ENCODE measurements at regions not wholly inside any gene's neighbourhood (a gene's known extent, or its start where the extent isn't known, plus 50 kb on each side); places are given as distances from the start of the nearest gene placed in this dataset.

DNA sequence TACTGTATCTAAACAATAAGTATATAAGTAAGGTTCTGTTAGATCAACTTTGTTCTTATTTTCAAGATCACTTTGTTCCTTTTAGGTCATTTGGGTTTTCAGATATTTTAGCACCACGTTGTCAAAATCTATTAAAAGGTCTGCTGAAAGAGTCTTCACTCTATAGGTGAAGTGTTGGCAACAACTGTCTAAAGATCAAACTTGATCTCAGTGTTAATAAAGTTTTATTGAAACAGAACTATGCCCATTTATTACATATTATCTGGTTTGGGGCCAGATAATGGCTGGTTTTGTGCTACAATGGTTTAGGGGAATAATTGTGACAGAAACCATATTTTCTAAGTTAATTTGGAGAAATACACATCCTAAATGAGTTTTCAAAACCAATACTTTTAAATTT lies 478.9 kb upstream of the GRM3 start:
- 74 to 88% methylated on average over 1 of the region's 1 CpG for WGBS, 2 donors

DNA sequence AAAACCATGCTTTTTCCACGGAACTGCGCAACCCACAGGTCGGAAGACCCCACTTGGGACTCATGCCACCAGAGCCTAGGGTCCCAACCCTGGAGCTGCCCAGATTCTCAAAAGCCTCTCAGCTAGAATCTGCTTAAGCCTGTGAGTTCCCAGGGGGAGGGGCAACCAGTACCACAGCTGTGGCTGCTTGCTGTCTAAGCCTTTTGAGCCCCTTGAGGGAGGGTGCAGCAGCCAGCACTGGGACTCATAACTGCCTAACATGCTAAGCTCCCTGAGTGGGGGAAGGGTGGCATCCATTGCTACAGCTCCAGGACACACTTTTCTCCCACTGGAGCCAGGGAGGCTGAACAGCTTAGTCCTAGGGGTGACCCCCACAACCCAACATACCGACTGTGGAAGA lies 485.6 kb upstream of the GRM3 start:
- 92 to 95% methylated on average over 3 to 4 of the region's 4 CpGs for whole genome bisulfite sequencing, 2 donors
- Histone ChIP-seq H3K27ac (no peak overlapping the region), H3K27me3 (no peaks in the 10 kb centered on the region), H3K9me3 (no peaks in the 10 kb centered on the region), H3K4me3 (replicated peaks in 1 of 3) (no peak overlapping the region), H3K36me3 (no peaks in the 10 kb centered on the region), H3K4me1 (no peaks in the 10 kb centered on the region)
- no peak for DNase-seq
- intact Hi-C loops (cut with DNase I) = no loop called here
- TF ChIP-seq, protein P1, sequence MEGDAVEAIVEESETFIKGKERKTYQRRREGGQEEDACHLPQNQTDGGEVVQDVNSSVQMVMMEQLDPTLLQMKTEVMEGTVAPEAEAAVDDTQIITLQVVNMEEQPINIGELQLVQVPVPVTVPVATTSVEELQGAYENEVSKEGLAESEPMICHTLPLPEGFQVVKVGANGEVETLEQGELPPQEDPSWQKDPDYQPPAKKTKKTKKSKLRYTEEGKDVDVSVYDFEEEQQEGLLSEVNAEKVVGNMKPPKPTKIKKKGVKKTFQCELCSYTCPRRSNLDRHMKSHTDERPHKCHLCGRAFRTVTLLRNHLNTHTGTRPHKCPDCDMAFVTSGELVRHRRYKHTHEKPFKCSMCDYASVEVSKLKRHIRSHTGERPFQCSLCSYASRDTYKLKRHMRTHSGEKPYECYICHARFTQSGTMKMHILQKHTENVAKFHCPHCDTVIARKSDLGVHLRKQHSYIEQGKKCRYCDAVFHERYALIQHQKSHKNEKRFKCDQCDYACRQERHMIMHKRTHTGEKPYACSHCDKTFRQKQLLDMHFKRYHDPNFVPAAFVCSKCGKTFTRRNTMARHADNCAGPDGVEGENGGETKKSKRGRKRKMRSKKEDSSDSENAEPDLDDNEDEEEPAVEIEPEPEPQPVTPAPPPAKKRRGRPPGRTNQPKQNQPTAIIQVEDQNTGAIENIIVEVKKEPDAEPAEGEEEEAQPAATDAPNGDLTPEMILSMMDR (IDR thresholded peaks at IDR 0.05) = no peak
- TF ChIP-seq POLR2A (IDR thresholded peaks at IDR 0.05) = no peak

More for the DNA sequence above, 478.9 kb upstream of the GRM3 start:
- Histone ChIP-seq H3K9me3 (no peaks in the 10 kb centered on the region), H3K4me1 (no peaks in the 10 kb centered on the region), H3K27ac (no peak overlapping the region), H3K27me3 (no peaks in the 10 kb centered on the region), H3K36me3 (no peaks in the 10 kb centered on the region), H3K4me3 (replicated peaks in 1 of 3) (no peak overlapping the region)
- intact Hi-C loops (cut with DNase I) = no loop called here
- no peak for DNase-seq
- TF ChIP-seq, protein P1 (IDR thresholded peaks at IDR 0.05) = no peak
- TF ChIP-seq POLR2A (IDR thresholded peaks at IDR 0.05) = no peak

DNA sequence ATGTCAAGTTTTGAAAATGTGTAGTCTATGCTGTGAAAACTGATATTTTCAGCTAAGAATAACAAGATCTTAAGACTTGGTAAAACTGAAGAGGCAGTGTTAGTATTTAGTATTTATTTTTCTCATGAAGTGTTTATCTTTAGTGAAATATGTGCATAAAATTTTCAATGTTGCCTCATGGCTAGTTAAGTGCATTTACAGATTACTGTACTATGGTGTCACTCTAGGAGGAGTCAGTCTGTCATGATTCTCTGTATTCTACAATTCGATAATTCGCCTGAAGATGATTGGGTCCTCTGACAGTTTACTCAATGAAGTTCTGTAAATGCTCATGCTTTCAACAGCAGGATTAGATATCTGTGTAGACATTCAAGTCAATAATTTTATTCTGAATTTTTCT lies 488.1 kb upstream of the GRM3 start:
- 95 to 97% methylated on average over 2 of the region's 2 CpGs for WGBS, 2 donors
- no peaks in the 10 kb centered on the region for H3K9me3 ChIP-seq
- no peak for TF ChIP-seq POLR2A (IDR thresholded peaks at IDR 0.05)
- TF ChIP-seq, protein P1 (IDR thresholded peaks at IDR 0.05) = no peak
- H3K36me3 ChIP-seq = no peaks in the 10 kb centered on the region
- intact Hi-C loops (cut with DNase I) = no loop called here
- no peaks in the 10 kb centered on the region for H3K4me1 ChIP-seq
- no peak overlapping the region for H3K27ac ChIP-seq
- no peak overlapping the region for H3K4me3 ChIP-seq (replicated peaks in 1 of 3)
- no peak for DNase-seq
- H3K27me3 ChIP-seq = no peaks in the 10 kb centered on the region

DNA sequence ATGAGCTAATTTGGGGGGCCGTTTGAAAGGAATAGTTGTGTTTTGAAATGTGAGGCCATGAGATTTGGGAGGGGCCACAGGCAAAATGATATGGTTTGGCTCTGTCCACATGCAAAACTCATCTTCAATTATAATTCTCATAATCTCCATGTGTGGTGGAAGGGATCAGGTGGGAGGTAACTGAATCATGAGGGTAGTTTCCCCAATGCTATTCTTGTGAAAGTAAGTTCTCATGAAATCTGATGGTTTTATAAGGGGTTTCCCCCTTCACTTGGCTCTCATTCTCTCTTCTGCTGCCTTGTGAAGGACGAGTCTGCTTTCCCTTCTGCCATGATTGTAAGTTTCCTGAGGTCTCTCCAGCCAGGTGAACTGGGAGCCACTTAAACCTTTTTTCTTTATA lies 490.8 kb upstream of the GRM3 start:
- 75 to 79% methylated on average over 2 of the region's 2 CpGs for WGBS, 2 donors
- intact Hi-C loops (cut with DNase I) = no loop called here

DNA sequence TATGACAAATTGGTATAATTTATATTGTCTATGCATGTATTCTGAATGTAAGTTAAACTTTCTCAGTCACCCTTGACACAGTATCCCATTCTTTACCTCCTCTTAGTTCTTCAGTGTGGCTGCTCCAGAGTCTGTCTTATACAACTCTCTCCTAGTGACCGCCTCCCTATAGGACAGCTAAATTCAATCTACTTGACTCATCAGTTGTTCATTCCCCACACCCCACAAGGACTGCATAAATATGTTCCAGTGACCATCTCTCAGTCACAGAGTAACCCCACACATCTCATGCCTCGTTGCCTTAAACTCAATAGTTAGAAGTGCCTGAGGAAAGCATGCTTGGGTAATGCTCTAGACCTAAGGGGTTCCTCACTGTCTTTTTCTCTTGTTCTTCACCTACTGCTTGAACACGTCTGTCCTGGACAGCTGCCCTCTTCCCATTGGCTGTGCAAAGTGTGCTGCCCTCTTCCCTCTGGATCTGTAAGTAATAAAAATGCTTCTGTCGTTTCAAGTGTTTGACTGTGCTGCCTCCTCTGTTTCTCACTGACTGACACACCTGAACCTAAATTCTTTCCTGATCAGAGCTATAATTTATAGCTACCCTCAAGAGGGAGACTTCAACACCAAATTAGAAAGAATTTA lies 494.6 kb upstream of the GRM3 start:
- no peaks in the 10 kb centered on the region for H3K9me3 ChIP-seq
- no peaks in the 10 kb centered on the region for H3K4me1 ChIP-seq
- H3K36me3 ChIP-seq = no peaks in the 10 kb centered on the region
- H3K27me3 ChIP-seq = no peaks in the 10 kb centered on the region
- H3K27ac ChIP-seq = no peak overlapping the region
- 52 to 57% methylated on average over 4 of the region's 4 CpGs for WGBS, 2 donors
- TF ChIP-seq, protein P1 (IDR thresholded peaks at IDR 0.05) = no peak
- TF ChIP-seq POLR2A (IDR thresholded peaks at IDR 0.05) = no peak
- intact Hi-C loops (cut with DNase I) = no loop called here
- no peak overlapping the region for H3K4me3 ChIP-seq (replicated peaks in 1 of 3)
- DNase-seq = no peak

More for the DNA sequence above, 490.8 kb upstream of the GRM3 start:
- TF ChIP-seq, protein P1 (IDR thresholded peaks at IDR 0.05) = no peak
- TF ChIP-seq POLR2A (IDR thresholded peaks at IDR 0.05) = no peak
- Histone ChIP-seq H3K4me3 (replicated peaks in 1 of 3) (no peak overlapping the region), H3K4me1 (no peaks in the 10 kb centered on the region), H3K9me3 (no peaks in the 10 kb centered on the region), H3K36me3 (no peaks in the 10 kb centered on the region), H3K27me3 (no peaks in the 10 kb centered on the region), H3K27ac (no peak overlapping the region)
- DNase-seq = no peak
